Glutamatergic neuron (in vitro differentiated cells): ENCODE measurements at regions not wholly inside any gene's neighbourhood (a gene's known extent, or its start where the extent isn't known, plus 50 kb on each side); places are given as distances from the start of the nearest gene placed in this dataset.

ENCODE experiments used
- DNase-seq: peaks from one replicate; pipeline ENCODE4 v3.0.0; 2022
- H3K27ac Mint-ChIP-seq: one replicate; pipeline ENCODE4 v1.8.0; 2020; ENCODE audit warnings: mild to moderate bottlenecking, mixed read lengths, inconsistent platforms; ENCODE audit not compliant: unreplicated experiment
- H3K27me3 Mint-ChIP-seq: one replicate; pipeline ENCODE4 v1.8.0; 2020; ENCODE audit warnings: mild to moderate bottlenecking, moderate library complexity, mixed read lengths, inconsistent platforms; ENCODE audit not compliant: unreplicated experiment
- H3K36me3 Mint-ChIP-seq: one replicate; pipeline ENCODE4 v1.8.0; 2020; ENCODE audit warnings: mild to moderate bottlenecking, mixed read lengths, inconsistent platforms; ENCODE audit not compliant: unreplicated experiment
- H3K4me1 Mint-ChIP-seq: one replicate; pipeline ENCODE4 v1.8.0; 2020; ENCODE audit warnings: mild to moderate bottlenecking, low read depth, mixed read lengths, inconsistent platforms; ENCODE audit not compliant: unreplicated experiment
- H3K4me3 Mint-ChIP-seq: one replicate; pipeline ENCODE4 v1.8.0; 2020; ENCODE audit warnings: mild to moderate bottlenecking, mixed read lengths, inconsistent platforms; ENCODE audit not compliant: unreplicated experiment
- H3K9me3 Mint-ChIP-seq: one replicate; pipeline ENCODE4 v1.8.0; 2020; ENCODE audit warnings: mild to moderate bottlenecking, moderate library complexity, mixed read lengths, inconsistent platforms; ENCODE audit not compliant: unreplicated experiment
- TF ChIP-seq, protein P1 (sequence below): fragments of 200-600 bp; sonication (generic); IDR thresholded peaks from one replicate; pipeline ENCODE4 v1.5.0; 2021; ENCODE audit not compliant: partially characterized antibody, unreplicated experiment

DNA sequence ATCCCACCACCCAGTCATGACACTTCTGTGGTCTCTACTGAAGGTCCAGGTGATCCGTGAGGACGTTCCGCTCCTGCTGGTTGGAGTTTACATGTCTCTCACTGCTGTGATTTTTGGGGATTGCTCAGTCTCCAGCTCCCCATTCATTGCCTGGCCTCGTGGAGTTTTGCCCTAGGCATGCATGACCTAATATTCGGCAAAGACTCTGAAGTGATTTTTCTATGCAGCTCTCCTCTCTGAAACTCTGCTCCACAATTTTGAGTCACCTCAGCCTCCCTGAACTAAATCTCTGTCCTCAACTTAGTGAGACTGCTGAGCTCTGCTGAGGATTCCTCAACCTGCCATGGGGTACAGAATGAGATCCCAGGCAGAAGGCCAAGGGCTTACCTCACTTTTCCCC lies 174.4 kb upstream of the FGGY start:
- no peaks in the 10 kb centered on the region for H3K4me1 Mint-ChIP-seq
- TF ChIP-seq, protein P1, sequence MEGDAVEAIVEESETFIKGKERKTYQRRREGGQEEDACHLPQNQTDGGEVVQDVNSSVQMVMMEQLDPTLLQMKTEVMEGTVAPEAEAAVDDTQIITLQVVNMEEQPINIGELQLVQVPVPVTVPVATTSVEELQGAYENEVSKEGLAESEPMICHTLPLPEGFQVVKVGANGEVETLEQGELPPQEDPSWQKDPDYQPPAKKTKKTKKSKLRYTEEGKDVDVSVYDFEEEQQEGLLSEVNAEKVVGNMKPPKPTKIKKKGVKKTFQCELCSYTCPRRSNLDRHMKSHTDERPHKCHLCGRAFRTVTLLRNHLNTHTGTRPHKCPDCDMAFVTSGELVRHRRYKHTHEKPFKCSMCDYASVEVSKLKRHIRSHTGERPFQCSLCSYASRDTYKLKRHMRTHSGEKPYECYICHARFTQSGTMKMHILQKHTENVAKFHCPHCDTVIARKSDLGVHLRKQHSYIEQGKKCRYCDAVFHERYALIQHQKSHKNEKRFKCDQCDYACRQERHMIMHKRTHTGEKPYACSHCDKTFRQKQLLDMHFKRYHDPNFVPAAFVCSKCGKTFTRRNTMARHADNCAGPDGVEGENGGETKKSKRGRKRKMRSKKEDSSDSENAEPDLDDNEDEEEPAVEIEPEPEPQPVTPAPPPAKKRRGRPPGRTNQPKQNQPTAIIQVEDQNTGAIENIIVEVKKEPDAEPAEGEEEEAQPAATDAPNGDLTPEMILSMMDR, result no peak
- H3K36me3 Mint-ChIP-seq, result peaks cover 5% of the 10 kb centered on the region
- H3K4me3 Mint-ChIP-seq, result no peak overlapping the region
- H3K27me3 Mint-ChIP-seq, result peaks cover 2% of the 10 kb centered on the region
- peaks cover 2% of the 10 kb centered on the region for H3K9me3 Mint-ChIP-seq
- DNase-seq, result no peak
- H3K27ac Mint-ChIP-seq, result no peak overlapping the region

DNA sequence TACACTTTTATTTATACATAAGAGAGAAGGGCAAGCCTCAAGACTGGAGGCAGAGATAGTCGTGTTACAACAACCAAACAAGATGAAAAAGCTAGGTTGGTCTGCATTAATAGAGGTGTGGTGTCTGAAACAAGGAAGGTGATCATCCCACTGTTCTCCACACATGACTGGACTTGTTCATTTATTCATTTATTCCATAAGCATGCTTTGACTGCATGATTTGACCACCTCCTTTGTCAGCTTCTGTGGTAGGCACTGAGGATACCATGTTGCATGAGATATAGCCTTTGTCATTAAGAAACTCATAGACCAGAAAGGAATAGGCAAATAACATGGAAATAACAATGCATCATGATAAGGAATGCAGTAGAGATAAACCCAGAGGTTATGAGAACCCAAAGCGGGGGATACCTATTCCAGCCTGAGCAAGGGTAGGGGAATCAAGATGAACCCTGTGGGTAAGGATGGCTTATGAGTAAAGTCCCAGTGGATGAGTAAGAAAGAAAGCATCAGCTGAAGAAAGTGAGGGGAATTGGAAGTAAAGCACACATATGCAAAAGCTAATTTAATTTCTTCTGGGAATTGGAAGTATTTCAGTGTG lies 173.7 kb upstream of the FGGY start:
- H3K27ac Mint-ChIP-seq, result no peak overlapping the region
- TF ChIP-seq, protein P1, result no peak
- no peaks in the 10 kb centered on the region for H3K4me1 Mint-ChIP-seq
- H3K36me3 Mint-ChIP-seq, result peaks cover 5% of the 10 kb centered on the region
- DNase-seq, result no peak
- H3K4me3 Mint-ChIP-seq, result no peak overlapping the region
- peaks cover 2% of the 10 kb centered on the region for H3K27me3 Mint-ChIP-seq
- peaks cover 2% of the 10 kb centered on the region for H3K9me3 Mint-ChIP-seq

DNA sequence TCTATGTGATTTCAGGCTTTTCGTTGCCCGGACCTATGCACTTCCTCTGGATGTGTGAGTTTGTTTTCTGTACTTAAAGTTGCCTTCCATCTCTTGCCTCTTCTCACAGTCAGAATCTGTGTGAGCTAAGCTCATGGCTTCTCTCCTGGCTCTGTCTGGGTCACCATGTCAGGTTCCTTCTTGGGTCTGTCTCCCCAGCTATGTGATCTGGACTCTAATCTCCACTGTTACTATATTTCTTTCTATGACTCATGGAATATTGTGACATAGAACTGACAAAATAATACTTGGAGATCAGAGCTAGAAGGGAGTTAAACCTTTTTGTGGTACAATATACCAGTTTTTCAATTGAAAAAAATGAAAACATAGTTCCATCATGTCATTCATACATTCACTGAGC lies 172.7 kb upstream of the FGGY start:
- H3K4me3 Mint-ChIP-seq, result no peak overlapping the region
- peaks cover 5% of the 10 kb centered on the region for H3K36me3 Mint-ChIP-seq
- TF ChIP-seq, protein P1, result no peak
- H3K27me3 Mint-ChIP-seq, result peaks cover 2% of the 10 kb centered on the region
- DNase-seq, result no peak
- no peaks in the 10 kb centered on the region for H3K4me1 Mint-ChIP-seq
- H3K27ac Mint-ChIP-seq, result no peak overlapping the region
- H3K9me3 Mint-ChIP-seq, result peaks cover 2% of the 10 kb centered on the region

DNA sequence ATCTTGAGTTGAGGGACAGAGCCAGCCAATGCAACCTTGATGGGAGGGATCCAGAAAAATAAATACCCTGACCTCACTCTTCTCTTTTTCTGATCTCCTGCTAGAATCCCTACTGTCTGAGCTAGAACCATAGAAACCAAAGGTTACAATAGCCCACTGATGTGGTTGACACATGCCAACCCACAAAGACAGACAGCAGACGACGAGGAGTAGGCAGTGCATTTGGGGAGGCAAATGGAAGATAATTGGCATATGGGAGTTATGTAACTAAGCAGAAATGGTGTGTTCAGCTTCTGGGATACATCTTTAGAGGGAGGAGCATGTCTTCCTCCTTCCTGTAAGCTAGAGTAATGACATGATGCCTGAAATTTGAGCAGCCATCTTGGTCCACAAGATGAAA lies 171.7 kb upstream of the FGGY start:
- Mint-ChIP-seq H3K36me3 (peaks cover 5% of the 10 kb centered on the region), H3K4me1 (no peaks in the 10 kb centered on the region), H3K27me3 (peaks cover 2% of the 10 kb centered on the region), H3K9me3 (peaks cover 2% of the 10 kb centered on the region), H3K4me3 (no peak overlapping the region), H3K27ac (no peak overlapping the region)
- TF ChIP-seq, protein P1, result no peak
- DNase-seq, result no peak

DNA sequence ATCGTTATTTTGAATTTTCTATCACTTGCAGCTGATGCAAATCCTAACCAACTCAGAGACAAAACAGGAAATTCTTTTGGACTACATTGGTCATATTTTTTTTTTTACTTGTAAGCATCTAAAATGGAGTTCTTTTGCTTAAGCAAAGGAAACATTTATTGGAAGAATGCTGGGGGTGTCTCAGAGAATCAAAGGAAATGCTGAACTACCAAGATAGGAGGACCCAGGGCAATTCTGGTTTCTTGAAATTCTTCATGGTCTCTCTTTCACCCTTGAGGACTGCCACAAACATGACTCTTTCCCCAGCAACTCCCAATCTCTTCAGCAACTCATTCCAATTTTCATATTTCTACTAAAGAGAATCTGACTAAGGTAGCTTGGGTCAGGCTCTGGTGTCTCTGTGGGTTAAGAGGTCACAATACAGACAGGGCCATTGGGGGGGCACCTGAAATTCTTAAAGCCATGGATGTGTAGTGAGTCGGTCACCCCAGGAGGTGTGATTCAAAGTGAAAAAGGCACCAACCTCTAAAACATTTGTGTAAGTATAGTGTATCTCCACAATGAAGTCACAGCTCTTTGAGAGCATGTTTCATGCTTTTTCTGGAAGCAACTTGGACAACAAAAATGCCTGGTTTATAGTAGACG lies 171.1 kb upstream of the FGGY start:
- no peak overlapping the region for H3K27ac Mint-ChIP-seq
- H3K4me3 Mint-ChIP-seq, result no peak overlapping the region
- H3K36me3 Mint-ChIP-seq, result peaks cover 5% of the 10 kb centered on the region
- peaks cover 2% of the 10 kb centered on the region for H3K27me3 Mint-ChIP-seq
- TF ChIP-seq, protein P1, result no peak
- no peaks in the 10 kb centered on the region for H3K4me1 Mint-ChIP-seq
- DNase-seq, result no peak
- H3K9me3 Mint-ChIP-seq, result peaks cover 2% of the 10 kb centered on the region
